ENCODE measurements at regions not wholly inside any gene's neighbourhood (a gene's known extent, or its start where the extent isn't known, plus 50 kb on each side); places are given as distances from the start of the nearest gene placed in this dataset.

DNA sequence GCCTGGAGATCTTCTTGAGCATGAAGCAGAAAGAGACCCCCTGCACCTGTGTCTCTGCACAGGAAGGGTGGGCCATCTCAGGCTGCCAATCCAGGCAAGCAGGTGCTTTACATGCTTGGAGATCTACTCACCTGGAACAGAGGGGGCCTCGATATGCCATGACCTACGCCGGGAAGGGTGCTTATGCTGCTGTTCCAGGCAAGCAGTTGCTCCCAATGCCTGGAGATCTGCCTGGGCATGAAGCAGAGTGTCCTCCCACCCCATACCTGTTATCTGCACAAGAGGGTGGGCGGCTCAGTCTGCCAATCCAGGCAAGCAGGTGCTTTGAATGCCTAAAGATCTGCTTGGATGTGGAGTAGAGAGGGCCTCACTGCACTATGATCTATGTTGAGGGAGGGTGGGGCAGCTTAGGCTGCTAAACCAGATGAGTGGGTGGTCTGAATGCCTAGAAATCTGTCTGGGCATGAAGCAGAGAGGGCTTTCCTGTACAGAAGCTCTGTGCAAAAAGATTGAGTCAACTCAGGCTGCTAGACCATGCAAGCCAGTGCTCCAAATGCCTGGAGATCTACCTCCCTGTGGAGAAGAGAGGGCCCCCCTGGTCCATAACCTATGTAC, 104.5 kb upstream of the QRFPR start:
- Histone ChIP-seq H3K4me1 (ENCODE audit: control insufficient read depth in 1 of 2, insufficient read depth in 2 of 2, low read length in 2 of 2) (no peaks in the 10 kb centered on the region), H3K27ac (ENCODE audit: low read depth in 1 of 2, low read length in 2 of 2) (no peak overlapping the region), H3K4me2 (replicated peaks; ENCODE audit: extremely low read depth, low read length, poor library complexity, severe bottlenecking) (no peak overlapping the region), H4K20me1 (ENCODE audit: insufficient read depth, low read length) (no peaks in the 10 kb centered on the region), H3K4me3 (replicated peaks in 1 of 3; ENCODE audit: low read depth in 2 of 3, low read length in 3 of 3) (no peak overlapping the region), H3K79me2 (ENCODE audit: insufficient read depth, low read length) (no peaks in the 10 kb centered on the region), H3K9ac (ENCODE audit: insufficient read depth, low read length, poor library complexity, severe bottlenecking) (no peak overlapping the region), H3K9me3 (replicated peaks in 1 of 2; ENCODE audit: control insufficient read depth in 1 of 2, insufficient read depth in 1 of 2, low read length in 2 of 2) (no peaks in the 10 kb centered on the region), H2AFZ (ENCODE audit: insufficient read depth, low read depth, low read length, poor library complexity, severe bottlenecking) (no peak overlapping the region), H3K27me3 (ENCODE audit: control insufficient read depth in 2 of 2, insufficient read depth in 2 of 2, low read length in 2 of 2) (no peaks in the 10 kb centered on the region), H3K36me3 (replicated peaks in 1 of 2; ENCODE audit: control insufficient read depth in 1 of 2, insufficient read depth in 2 of 2, low read length in 2 of 2) (no peaks in the 10 kb centered on the region)
- Mint-ChIP-seq H3K36me3 (no peaks in the 10 kb centered on the region), H3K4me3 (no peak overlapping the region), H3K27me3 (ENCODE audit: low read depth in 3 of 3) (no peaks in the 10 kb centered on the region), H3K27ac (no peak overlapping the region), H3K9me3 (no peaks in the 10 kb centered on the region), H3K4me1 (no peaks in the 10 kb centered on the region)
- 98% methylated on average over 4 of the region's 4 CpGs for WGBS (ENCODE audit: insufficient coverage)
- no peak for TF ChIP-seq CTCF (IDR thresholded peaks at IDR 0.05)
- DNase-seq: no peak
- intact Hi-C loops (cut with micrococcal nuclease): no loop called here

GRCh38 chr4:121484633-121485032, 103.8 kb upstream of the QRFPR start:
- no peaks in the 10 kb centered on the region for H3K36me3 Mint-ChIP-seq
- DNase-seq: peak in 2 of 3 donors; percentile 2 to 7
- Histone ChIP-seq H3K27me3 (ENCODE audit: control insufficient read depth in 2 of 2, insufficient read depth in 2 of 2, low read length in 2 of 2) (no peaks in the 10 kb centered on the region), H3K9ac (ENCODE audit: insufficient read depth, low read length, poor library complexity, severe bottlenecking) (no peak overlapping the region), H2AFZ (ENCODE audit: insufficient read depth, low read depth, low read length, poor library complexity, severe bottlenecking) (no peak overlapping the region), H3K4me1 (ENCODE audit: control insufficient read depth in 1 of 2, insufficient read depth in 2 of 2, low read length in 2 of 2) (no peaks in the 10 kb centered on the region), H3K79me2 (ENCODE audit: insufficient read depth, low read length) (no peaks in the 10 kb centered on the region), H3K4me3 (replicated peaks in 1 of 3; ENCODE audit: low read depth in 2 of 3, low read length in 3 of 3) (no peak overlapping the region), H3K36me3 (replicated peaks in 1 of 2; ENCODE audit: control insufficient read depth in 1 of 2, insufficient read depth in 2 of 2, low read length in 2 of 2) (no peaks in the 10 kb centered on the region), H4K20me1 (ENCODE audit: insufficient read depth, low read length) (no peaks in the 10 kb centered on the region), H3K9me3 (replicated peaks in 1 of 2; ENCODE audit: control insufficient read depth in 1 of 2, insufficient read depth in 1 of 2, low read length in 2 of 2) (no peaks in the 10 kb centered on the region), H3K4me2 (replicated peaks; ENCODE audit: extremely low read depth, low read length, poor library complexity, severe bottlenecking) (no peak overlapping the region), H3K27ac (ENCODE audit: low read depth in 1 of 2, low read length in 2 of 2) (no peak overlapping the region)
- no peaks in the 10 kb centered on the region for H3K9me3 Mint-ChIP-seq
- intact Hi-C loops (cut with micrococcal nuclease): no loop called here
- peak overlapping the region in 1 of 7 donors; percentile 15 for H3K27ac Mint-ChIP-seq
- H3K4me3 Mint-ChIP-seq: no peak overlapping the region
- no peaks in the 10 kb centered on the region for H3K4me1 Mint-ChIP-seq
- TF ChIP-seq CTCF (IDR thresholded peaks at IDR 0.05): peak; percentile 75
- no CpG with 5 or more reads among the region's 1 CpG for WGBS (ENCODE audit: insufficient coverage)
- H3K27me3 Mint-ChIP-seq (ENCODE audit: low read depth in 3 of 3): no peaks in the 10 kb centered on the region

Data from CD14-positive monocyte (primary cell).